ENCODE measurements at regions not wholly inside any gene's neighbourhood (a gene's known extent, or its start where the extent isn't known, plus 50 kb on each side); places are given as distances from the start of the nearest gene placed in this dataset.
A peak's percentile ranks its signal among the peaks of the same experiment; 100 is the strongest.

GRCh38 chr7:123338688-123339087, 138.9 kb upstream of the SLC13A1 start:
- no peak for DNase-seq (ENCODE audit: low spot score)
- H3K79me2 ChIP-seq, result no peaks in the 10 kb centered on the region
- H3K9me3 ChIP-seq (ENCODE audit: low read depth), result no peaks in the 10 kb centered on the region
- H3K27me3 ChIP-seq, result no peaks in the 10 kb centered on the region
- peak overlapping the region; percentile 53 for H3K4me2 ChIP-seq
- TF ChIP-seq CTCF (IDR thresholded peaks at IDR 0.05; ENCODE audit: poor library complexity), result no peak
- H3K4me3 ChIP-seq, result no peak overlapping the region
- no peaks in the 10 kb centered on the region for H3K36me3 ChIP-seq (replicated peaks; ENCODE audit: insufficient read depth, low read depth)
- no peaks in the 10 kb centered on the region for H3K9me2 ChIP-seq (replicated peaks; ENCODE audit: insufficient read depth)
- no peaks in the 10 kb centered on the region for H4K20me1 ChIP-seq (ENCODE audit: insufficient read depth, poor library complexity, severe bottlenecking)
- H3K4me1 ChIP-seq (ENCODE audit: insufficient read depth), result no peaks in the 10 kb centered on the region
- H2AFZ ChIP-seq, result peak overlapping the region; percentile 19
- peak overlapping the region; percentile 17 for H3K27ac ChIP-seq

- Histone ChIP-seq H3K9me3 (ENCODE audit: low read depth) (no peaks in the 10 kb centered on the region), H3K79me2 (no peaks in the 10 kb centered on the region), H4K20me1 (ENCODE audit: insufficient read depth, poor library complexity, severe bottlenecking) (no peaks in the 10 kb centered on the region), H3K4me1 (ENCODE audit: insufficient read depth) (no peaks in the 10 kb centered on the region), H3K4me2 (no peak overlapping the region), H3K27me3 (no peaks in the 10 kb centered on the region), H3K9me2 (replicated peaks; ENCODE audit: insufficient read depth) (no peaks in the 10 kb centered on the region), H3K27ac (no peak overlapping the region), H3K36me3 (replicated peaks; ENCODE audit: insufficient read depth, low read depth) (no peaks in the 10 kb centered on the region), H2AFZ (no peak overlapping the region), H3K4me3 (no peak overlapping the region)
- DNase-seq (ENCODE audit: low spot score), result no peak
- WGBS (ENCODE audit: low lambda C conversion rate, missing lambda C conversion rate), result 89% methylated on average over 4 of the region's 4 CpGs
- no peak for TF ChIP-seq EZH2phosphoT487 (IDR thresholded peaks at IDR 0.05; ENCODE audit: low read depth, severe bottlenecking, unreplicated experiment)
- no peak for TF ChIP-seq CTCF (IDR thresholded peaks at IDR 0.05; ENCODE audit: poor library complexity)
- no peak for TF ChIP-seq EZH2 (IDR thresholded peaks at IDR 0.05; ENCODE audit: borderline replicate concordance)
These were observed 130.3 kb upstream of the SLC13A1 start for GRCh38 chr7:123329988-123330643.

GRCh38 chr7:123327661-123328060, 127.9 kb upstream of the SLC13A1 start:
- WGBS (ENCODE audit: low lambda C conversion rate, missing lambda C conversion rate), result 93% methylated on average over 1 of the region's 1 CpG
- peaks cover 6% of the 10 kb centered on the region for H3K9me3 ChIP-seq (ENCODE audit: low read depth)
- H3K4me1 ChIP-seq (ENCODE audit: insufficient read depth), result no peaks in the 10 kb centered on the region
- H3K27ac ChIP-seq, result no peak overlapping the region
- TF ChIP-seq CTCF (IDR thresholded peaks at IDR 0.05; ENCODE audit: poor library complexity), result no peak
- TF ChIP-seq EZH2phosphoT487 (IDR thresholded peaks at IDR 0.05; ENCODE audit: low read depth, severe bottlenecking, unreplicated experiment), result no peak
- no peak for TF ChIP-seq EZH2 (IDR thresholded peaks at IDR 0.05; ENCODE audit: borderline replicate concordance)
- H3K4me3 ChIP-seq, result no peak overlapping the region
- H3K4me2 ChIP-seq, result no peak overlapping the region
- no peaks in the 10 kb centered on the region for H3K79me2 ChIP-seq
- no peak for DNase-seq (ENCODE audit: low spot score)
- H3K36me3 ChIP-seq (replicated peaks; ENCODE audit: insufficient read depth, low read depth), result no peaks in the 10 kb centered on the region
- no peaks in the 10 kb centered on the region for H3K9me2 ChIP-seq (replicated peaks; ENCODE audit: insufficient read depth)
- no peaks in the 10 kb centered on the region for H4K20me1 ChIP-seq (ENCODE audit: insufficient read depth, poor library complexity, severe bottlenecking)
- no peak overlapping the region for H2AFZ ChIP-seq
- no peaks in the 10 kb centered on the region for H3K27me3 ChIP-seq

- Histone ChIP-seq H2AFZ (no peak overlapping the region), H3K4me1 (ENCODE audit: insufficient read depth) (no peaks in the 10 kb centered on the region), H3K27me3 (no peaks in the 10 kb centered on the region), H3K79me2 (no peaks in the 10 kb centered on the region), H3K27ac (no peak overlapping the region), H3K4me2 (no peak overlapping the region), H3K9me3 (ENCODE audit: low read depth) (peaks cover 6% of the 10 kb centered on the region), H3K4me3 (no peak overlapping the region), H4K20me1 (ENCODE audit: insufficient read depth, poor library complexity, severe bottlenecking) (no peaks in the 10 kb centered on the region), H3K9me2 (replicated peaks; ENCODE audit: insufficient read depth) (no peaks in the 10 kb centered on the region), H3K36me3 (replicated peaks; ENCODE audit: insufficient read depth, low read depth) (no peaks in the 10 kb centered on the region)
- no peak for TF ChIP-seq EZH2phosphoT487 (IDR thresholded peaks at IDR 0.05; ENCODE audit: low read depth, severe bottlenecking, unreplicated experiment)
- TF ChIP-seq EZH2 (IDR thresholded peaks at IDR 0.05; ENCODE audit: borderline replicate concordance), result no peak
- no peak for TF ChIP-seq CTCF (IDR thresholded peaks at IDR 0.05; ENCODE audit: poor library complexity)
- 88% methylated on average over 2 of the region's 2 CpGs for WGBS (ENCODE audit: low lambda C conversion rate, missing lambda C conversion rate)
- DNase-seq (ENCODE audit: low spot score), result no peak
These were observed 124.5 kb upstream of the SLC13A1 start for GRCh38 chr7:123324283-123324682.
